HUDEP-2 (cell line): ENCODE measurements at regions not wholly inside any gene's neighbourhood (a gene's known extent, or its start where the extent isn't known, plus 50 kb on each side); places are given as distances from the start of the nearest gene placed in this dataset.
"Not testable (repeated sequence)": the region's sequence is repeated elsewhere in the genome, so short reads cannot be mapped to it uniquely, and the experiment has no call there.

ENCODE experiments used
- DNase-seq, 76 experiments: peaks; one replicate each; lab custom pipeline; 2025; ENCODE audit not compliant: unreplicated experiment in 76 of 76; lab: John Stamatoyannopoulos, UW

DNA sequence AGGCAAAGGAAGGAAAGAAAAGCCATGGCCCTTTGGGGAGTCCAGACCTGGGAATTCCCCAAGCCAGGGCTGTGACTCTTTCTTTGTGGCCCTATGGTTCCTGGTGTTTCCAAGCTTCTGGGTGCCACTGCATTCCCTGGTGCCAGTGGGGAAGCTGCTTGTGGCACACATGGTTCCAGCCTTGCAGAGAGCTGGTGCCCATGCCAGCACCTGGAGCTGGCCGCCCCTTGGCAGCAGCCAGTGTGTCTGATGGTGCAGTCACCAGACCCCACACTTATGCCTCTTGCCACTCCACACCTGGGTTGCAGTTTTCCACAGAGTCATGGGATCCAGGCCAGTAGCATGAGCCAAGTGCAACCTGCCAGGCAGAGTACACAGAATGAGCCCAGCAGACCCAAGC lies 1495.3 kb upstream of the NUDT12 start:
- DNase-seq = no peak

DNA sequence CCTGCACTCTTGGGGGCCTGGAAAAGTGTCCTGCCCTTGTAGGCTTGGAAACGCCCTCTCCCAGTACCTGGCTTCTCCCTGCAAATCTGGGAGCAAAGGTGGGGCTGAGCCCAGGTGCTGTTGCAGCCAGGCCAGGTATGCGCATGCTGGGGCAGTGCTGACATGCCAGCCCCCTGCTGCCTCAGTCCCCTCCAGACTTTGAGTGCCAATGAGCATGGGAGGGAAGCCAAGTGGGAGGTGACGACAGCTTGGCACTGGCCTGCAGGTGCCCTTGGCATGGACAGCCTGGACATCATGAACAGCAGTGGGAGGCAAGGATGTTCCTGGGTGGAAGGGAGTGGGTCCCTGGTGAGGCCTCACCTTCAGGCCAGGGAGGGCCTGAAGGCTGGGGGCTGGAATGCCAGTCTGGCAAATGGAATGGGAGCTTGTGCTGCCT lies 1494.4 kb upstream of the NUDT12 start:
- DNase-seq = no peak

DNA sequence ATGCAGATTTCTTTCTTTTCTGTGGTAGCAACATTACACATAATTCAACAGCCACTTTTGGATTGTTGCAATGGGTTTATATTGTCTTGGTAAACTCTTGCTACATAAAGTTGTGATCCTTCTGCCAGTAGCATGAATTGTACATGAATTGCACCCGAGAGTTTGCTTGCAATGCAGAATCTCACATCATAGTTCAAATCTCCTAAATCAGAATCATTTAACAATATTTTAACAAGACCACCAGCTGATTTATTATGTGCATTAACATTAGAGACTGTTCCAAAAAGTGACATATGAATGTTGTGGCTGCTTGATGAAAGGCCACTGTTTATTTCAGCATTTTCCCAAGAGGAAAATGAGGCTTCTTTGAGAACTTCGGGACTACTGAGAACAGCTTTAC lies 1491.8 kb upstream of the NUDT12 start:
- DNase-seq = no peak

DNA sequence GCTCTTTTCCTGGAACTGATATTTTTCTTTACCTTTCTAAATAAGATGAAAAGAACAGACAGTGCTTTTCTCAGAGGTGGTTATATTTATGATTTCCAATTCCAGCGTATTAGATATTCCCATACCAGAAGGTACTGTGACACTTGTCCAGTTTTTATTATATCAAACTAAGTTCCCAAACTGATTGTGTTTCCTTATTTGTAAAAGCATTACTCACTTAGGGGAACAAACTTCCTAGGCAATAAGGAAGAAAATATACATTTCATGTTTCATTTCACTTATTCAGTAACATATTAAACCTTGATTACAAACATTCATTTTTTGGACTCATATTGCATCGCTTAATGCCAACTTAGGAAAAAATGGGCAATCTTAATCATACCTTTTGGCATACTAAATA lies 1480.0 kb upstream of the NUDT12 start:
- DNase-seq = no peak

DNA sequence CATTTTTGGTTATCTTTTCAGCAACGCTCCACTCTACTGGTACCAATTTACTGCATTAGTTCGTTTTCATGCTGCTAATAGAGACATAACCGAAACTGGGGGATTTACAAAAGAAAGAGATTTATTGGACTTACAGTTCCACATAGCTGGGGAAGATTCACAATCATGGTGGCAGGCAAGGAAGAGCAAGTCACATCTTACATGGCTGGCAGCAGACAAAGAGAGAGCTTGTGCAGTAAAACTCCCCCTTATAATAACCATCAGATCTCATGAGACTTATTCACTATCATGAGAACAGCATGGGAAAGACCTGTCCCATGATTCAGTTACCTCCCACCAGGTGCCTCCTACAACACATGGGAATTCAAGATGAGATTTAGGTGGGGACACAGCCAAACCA lies 1474.2 kb upstream of the NUDT12 start:
- DNase-seq = not testable (repeated sequence)

DNA sequence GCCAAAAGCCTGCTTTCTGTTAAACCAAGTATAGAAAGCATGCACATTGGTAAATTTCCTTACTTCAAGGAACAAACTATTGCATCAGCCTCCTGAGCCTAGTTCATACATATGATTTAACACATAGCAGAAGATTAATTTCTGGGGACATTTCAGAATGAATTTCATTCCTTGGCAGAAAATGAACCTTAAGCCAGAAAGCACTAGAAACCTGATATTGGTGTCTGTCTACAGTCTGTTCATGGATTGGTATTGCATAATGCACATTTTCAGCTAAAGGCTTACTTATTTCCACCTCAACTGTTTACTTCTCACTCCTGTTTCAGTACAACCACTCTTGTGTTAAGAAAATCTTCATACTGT lies 1471.8 kb upstream of the NUDT12 start:
- no peak for DNase-seq

DNA sequence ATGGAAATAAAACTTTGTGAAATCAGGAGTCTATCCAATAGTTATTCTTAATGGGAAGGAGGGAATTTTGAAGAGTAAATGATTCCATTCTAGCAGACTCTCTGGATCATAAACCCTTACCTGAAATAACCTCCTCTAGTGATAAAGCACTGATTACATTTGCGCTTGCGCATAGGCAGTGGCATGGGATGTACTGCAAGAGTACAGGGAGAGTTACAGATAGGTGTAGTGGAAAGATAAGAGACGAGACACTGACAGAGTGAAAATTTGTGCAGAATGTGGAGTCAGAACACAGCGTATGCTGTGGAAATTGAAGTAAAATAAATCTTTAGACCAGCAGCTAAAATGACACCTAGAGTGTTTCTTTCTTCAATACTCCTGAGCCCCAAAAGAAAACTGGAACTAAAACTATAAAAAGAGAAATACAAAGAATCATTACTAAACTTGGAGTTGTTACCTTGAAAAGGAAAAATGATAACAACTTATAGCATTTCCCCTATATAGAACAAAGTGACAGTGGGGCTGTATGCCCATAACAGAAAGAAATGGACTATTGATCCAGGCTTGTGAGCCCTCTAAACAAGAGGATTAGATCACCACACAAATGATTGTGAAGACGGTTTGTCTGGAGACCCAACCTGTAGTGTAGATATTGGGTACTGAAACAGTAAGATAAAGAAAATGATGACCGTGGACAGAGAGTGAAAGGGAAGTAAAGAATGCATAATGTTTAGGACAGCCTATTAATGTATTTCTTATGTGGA lies 1471.2 kb upstream of the NUDT12 start:
- no peak for DNase-seq

DNA sequence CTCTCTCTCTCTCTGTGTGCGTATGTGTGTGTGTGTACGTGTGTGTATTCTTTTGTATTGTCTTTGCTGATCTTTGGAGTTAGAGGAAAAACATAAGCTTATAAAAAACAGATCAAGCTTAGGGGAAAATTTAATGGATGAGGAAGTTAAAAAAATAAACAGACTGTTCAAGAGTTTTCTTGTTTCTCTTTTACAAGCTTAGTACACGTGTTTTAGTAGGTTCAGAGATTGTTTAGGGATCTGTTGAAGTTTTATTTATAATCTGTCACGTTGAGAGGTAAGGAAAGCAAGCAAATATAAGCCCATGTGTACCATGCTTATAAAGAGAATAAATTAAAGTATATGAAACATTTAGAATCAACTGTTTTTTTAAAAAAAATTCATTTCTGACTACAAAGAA lies 1470.3 kb upstream of the NUDT12 start:
- no peak for DNase-seq

DNA sequence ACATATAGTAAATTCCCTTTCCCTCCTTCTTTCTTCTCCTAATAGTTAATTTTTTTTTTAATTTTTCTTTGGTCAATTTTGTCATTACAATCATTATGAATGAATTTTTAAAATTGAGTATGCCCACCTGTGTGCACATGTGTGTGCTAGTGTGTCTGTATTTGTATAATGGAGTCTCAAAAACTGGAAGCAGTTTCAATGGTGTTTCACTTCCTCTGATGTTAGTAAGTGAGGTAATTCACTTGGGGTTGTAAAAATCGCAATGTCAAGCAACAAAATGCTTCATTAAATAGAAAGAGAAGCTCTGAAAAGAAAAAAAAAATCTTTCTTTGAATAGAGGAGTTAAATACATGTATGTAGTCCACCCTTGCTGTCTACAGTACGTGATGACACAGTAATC lies 1467.6 kb upstream of the NUDT12 start:
- DNase-seq = no peak

DNA sequence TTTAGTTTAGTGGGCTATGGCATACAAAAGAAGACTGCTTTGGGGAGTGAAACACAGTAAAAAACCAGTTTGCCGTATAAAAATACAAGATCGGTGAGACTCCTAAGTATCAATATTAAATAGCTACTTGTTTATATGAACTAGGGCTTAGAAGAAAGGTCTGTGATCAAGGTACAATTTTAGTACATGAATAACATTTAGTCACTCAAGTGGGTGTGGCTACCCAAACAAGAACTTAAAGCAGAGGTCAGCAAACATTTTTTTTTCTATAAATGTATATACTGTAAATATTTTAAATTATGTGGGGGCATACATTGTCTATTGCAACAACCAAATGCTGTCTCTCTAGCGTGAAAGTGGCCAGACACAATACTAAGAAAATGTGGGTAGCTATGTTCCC lies 1452.5 kb upstream of the NUDT12 start:
- no peak for DNase-seq

DNA sequence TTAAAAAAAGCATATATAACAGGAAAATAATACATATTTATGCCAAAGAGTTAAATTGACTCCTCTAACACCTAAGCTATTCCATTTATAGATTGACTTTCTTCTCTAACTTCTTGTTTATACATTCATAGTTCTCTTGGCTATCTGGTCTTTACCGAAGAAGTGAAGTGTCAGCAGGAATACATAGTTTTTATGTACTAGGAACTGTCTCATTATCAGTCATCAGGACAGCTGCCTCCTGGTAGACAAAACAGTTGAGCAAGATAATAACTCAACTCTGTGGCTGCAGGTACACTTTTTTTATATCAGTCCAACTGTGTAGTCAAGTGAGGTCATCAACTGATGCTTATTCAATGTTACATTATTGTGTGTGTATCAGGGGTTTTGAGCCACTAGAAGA lies 1436.0 kb upstream of the NUDT12 start:
- DNase-seq = peak in 3 of 76 experiments; percentile 3 to 30 (median 5)

DNA sequence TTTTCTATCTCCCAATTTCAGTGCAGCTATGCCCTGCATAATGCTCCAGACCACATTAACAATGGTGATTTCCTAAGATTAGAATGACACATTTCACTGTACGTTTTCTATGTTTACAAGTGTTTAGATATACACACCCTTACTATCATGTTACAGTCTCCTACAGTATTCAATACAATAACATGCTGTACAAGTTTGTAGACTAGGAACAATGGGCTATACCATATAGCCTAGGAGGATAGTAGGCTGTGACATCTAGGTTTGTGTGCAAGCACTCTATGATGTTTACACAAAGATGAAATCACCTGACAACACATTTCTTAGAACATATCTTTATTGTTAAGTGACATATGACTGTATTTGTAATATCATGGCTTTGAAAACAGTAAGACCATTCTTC lies 1435.6 kb upstream of the NUDT12 start:
- no peak for DNase-seq

DNA sequence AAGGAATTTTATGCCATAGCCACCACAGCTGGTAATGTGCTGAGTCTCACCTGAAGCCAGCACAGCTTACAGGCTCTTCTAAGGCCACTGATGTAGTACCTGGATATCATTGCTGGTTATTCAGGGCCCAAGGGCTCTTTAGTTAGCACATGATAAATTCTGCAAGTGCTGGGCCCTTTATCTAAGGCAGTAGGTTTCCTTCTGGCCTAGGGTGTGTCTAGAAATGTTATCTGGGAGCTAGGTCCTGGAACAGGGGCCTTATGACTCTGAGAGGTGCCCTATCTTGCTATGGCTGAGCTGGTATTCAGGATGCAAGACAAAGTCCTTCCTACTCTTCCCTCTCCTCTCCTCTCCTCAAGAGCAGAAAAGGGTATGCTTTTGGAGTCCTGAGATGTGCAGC lies 1424.5 kb upstream of the NUDT12 start:
- DNase-seq = peak in 11 of 76 experiments; percentile 3 to 78 (median 51)

DNA sequence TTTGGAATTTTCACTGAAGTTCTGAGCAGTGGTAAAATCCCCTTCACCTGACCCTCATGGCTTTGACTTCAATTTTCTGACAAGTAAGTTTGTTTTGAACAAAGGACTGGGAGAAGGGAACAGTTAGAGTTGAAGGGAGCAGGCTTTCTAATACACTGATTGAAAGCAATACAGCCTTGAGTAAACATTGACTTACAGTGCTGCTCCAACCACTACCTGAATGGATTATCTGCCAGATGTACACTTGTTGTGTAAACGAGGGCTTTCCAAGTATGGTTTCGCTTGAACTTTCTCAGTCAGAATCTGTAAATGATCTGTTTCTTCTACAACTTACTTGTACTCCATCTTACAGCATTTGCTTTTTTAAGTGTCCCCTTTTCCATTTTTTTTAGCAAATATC lies 1414.9 kb upstream of the NUDT12 start:
- DNase-seq = no peak

DNA sequence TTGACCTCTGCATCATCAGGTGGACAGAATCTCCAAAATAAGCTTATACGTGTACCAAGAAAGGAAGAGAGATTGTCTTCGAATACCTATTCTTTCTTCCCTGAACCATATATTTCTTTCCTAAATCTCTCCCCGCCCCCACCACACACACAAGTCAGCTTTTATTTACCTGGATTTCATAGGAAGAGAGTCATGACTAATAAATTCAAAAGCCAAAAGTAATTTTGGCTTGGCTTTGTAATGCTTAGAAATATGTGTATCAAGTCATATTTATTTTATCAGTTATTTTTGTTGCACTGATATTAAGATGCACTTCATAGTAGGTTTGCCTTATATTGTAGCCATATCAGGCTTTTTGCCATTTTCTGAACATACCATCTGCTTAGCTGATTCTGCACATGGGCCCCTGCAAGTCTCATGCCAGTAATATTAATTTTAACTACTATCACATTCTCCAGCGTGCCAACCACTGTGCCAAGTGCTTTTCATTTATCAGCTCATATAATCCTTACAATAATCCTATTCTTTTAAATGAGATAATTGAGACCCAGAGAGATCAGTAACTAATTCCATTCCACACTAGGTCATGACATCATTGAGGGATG lies 1405.3 kb upstream of the NUDT12 start:
- no peak for DNase-seq

DNA sequence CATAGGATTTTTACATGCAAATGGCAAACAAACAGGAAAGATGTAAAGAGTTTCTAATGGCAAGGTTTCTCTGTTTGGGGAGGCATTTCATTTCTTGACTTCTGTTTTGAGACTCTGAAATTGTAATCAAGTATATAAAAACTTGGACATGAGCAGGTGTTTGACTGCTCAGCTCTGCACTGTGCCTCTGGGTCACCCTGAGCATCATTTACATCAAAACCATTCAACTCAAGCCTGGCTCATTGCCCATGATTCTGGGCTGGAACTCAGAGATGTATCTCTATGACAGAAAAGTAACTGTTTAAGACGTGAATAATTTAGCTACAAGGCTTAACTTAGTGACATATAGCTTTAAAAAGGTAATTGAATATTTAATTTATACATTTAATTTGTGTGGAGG lies 1402.4 kb upstream of the NUDT12 start:
- no peak for DNase-seq

DNA sequence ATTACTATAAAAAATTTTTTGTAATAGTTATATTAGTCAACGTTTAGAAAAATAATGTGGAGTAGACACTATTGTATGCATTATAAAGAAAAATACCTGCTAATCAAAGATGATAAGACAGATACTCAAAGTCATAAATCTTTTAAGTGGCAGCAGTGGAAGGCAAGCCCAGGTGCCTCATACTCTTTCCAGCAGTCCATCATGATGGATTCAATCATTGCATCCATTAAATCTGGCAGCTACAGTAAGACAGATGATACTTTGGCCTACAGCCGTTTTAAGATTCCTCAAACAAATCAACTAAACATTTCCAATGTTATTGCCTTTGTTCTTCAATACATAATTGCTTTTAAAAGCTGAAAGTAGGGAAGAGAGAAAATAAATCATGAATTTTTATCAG lies 1392.9 kb upstream of the NUDT12 start:
- no peak for DNase-seq

DNA sequence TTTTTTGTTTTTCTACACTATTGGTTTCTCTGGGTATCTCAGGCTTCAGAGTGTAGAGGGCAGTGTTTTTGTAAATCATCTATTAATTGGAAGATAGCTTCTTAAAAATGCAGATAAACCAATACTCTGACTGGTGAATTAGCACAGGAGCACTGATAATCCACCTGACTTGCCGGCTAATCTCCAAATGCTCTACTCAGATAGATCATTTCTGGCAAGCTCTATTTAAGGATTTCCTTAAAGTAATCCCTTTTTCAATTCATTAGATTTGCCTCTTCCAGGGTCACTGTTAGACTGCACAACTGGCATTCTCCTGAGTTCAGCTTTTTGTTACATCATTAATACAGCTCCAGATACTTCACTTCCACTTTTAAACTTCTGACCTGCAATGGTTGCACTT lies 1390.3 kb upstream of the NUDT12 start:
- no peak for DNase-seq

DNA sequence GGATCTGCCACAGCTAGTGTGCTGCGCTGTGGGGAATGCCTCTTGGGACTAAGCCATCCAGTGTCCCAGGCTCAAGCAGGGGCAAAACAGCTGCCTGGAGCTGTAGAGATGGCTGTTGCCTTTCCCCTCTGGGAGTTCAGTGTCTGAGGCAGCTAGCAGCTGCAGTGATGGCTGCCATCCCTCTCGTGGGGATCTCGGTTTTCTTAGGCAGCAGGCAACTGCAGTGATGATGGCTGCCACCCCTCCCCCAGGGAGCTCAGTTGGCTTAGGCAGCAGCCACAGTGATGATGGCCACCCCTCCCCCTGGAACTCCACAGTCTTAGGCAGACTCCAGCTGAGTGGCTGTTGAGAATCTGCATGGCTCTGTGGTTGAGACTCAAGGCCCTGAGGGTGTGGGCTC lies 1389.2 kb upstream of the NUDT12 start:
- no peak for DNase-seq

DNA sequence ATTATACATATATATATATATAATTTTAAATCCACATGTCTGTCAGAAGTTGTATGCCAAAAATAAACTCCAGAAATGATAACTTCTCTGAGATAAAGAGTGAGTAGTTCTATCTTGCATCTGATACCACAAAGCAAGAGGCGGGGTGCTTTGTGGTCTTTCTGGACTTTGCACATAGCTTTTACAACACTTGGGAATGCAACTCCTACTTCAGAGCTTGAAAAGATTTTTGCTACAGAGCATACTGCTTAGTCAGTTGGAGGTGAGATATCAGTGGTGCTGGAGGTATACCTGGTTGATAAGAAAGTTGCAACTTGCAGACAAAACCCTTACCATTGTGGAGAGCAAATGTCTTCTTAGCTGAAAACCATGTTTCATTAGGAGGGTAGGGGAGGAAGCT lies 1384.5 kb upstream of the NUDT12 start:
- no peak for DNase-seq

DNA sequence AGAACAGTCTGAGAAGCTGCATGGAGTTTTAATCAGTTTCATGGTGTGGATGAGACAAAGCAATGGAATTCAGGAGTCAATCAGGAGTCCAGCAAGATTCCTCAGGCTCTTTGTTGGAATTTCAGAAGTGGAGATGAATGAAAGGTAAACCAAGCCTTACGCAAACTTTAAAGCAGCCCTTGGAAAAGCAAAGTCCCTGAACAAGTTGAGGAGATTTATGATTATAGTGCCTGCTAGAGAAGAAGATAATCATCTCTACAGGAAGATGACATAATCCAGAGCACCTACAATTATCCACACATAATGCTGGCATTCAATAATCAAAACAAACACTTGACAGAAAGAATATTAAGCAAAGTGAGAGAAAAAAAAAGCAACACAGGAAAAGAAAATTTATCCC lies 1380.1 kb upstream of the NUDT12 start:
- DNase-seq = no peak

DNA sequence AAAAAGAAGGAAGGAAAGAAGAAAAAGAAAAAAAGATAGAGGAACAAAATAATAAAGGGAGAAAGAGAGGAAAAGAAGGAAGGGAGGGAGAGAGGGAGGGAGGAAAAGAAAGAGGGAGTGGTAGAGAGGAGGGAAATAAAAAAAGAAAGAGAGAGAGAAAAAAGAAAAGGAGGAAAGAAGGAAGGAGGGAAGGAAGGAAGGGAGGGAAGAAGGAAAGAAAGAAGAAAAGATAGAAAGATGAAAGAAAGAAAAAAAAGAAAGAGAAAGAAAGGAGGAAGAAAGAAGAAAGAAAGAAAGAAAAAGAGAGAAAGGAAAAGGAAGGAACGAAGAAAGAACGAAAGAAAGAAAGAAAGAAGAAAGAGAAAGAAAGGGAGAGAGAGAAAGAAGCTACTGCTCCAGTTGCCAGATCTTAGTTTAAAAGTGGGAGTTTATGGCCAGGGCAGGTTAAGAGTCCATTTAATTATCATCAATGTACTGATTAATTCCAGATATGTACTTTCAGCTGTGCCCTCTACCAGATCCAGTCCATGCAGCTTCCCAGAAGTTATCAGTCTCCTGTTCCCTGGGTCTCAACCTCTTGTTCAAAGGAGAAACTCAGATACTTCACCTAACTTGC lies 1378.5 kb upstream of the NUDT12 start:
- no peak for DNase-seq
